ENCODE measurements at regions not wholly inside any gene's neighbourhood (a gene's known extent, or its start where the extent isn't known, plus 50 kb on each side); places are given as distances from the start of the nearest gene placed in this dataset.

DNA sequence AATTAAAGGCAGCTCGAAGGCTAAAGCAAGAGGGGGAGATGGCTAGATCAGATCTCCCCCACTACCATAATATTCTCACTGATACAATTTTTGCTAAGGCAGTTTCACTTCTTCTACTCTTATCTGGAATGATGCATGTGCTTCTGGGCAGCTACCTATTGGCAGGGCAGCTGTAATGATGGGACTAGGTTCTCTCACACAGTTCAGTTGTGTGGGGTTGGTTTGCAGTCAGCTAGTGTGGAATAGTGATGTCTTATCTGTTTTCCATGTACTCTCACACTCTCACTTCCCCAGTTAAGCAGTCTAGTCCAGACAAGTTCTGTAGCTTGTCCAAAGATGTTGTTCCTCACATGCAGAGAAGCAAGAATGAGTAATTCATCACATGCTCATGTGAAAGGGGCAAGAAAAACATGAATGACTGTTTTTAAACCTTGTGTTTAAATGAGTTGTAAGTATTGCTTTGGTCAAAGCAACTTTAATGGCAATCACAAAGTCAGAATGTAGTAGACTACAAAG lies 836.1 kb downstream of the CBLN2 start:
- no peak for DNase-seq

DNA sequence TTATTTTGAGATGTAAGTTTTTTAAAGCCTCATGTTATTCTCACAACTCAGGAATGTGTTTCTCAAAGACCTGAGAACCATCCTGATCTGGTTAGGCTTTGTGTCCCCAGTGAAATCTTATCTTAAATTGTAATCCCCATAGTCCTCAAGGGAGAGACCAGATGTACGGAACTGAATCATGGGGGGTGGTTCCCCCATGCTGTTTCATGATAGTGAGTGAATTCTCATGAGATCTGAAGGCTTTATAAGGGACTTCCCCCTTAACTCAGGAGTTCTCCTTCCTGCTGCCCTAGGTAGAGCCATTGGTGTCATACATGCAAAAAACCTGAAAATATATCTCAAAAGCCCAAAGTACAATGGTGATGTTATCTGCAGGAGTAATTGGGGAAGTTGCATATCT lies 836.7 kb downstream of the CBLN2 start:
- no peak for DNase-seq

DNA sequence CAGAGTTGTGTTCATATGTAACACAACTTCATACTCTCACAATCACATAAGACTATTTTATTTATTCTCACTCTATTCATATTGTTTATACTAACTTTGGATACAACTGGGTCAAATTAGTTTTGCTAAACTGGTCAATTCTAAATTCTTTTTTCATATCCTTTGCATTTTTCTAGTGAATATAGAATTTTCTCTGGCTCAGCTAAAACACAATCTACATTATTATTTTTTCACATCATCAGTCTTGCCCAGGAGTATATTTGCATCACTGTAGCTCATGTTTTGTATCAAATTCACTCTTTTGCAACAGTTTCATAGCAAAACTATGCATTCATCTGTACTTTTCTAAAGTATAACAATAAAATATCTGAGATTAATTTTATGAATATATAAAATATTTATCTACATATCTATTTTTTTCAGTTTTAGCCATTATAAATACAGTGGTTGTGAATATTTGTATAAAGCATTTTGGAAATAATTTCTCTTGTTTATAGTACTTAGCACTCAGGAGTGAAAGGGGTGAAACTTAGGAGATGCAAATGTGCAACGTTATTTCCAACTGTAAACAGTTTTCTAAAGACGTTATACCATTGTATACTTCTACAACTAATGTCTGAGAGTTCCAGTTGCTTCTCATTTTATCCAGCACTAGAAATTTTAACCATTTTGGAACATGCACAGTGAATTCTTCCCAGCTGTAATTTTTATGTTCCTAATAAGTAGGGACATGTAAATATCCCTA lies 854.6 kb downstream of the CBLN2 start:
- DNase-seq: no peak

DNA sequence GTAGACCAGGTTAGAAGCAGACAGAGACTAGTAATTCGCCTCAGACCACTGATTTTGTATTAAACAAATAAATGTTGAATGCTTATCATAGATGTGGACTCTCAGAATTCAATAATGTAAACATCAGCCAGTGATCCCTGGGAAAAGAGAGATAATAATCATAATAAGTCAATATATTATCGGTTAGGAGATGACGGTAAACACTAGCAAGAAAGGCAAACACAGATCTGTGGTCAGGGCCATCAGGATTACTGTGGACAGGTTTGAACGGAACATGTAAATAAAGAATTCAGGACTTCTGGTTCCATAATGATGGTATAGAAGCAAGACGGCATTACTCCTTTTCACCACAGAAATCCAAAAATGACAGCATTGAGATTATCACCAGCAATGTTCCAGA lies 861.6 kb downstream of the CBLN2 start:
- DNase-seq: no peak

DNA sequence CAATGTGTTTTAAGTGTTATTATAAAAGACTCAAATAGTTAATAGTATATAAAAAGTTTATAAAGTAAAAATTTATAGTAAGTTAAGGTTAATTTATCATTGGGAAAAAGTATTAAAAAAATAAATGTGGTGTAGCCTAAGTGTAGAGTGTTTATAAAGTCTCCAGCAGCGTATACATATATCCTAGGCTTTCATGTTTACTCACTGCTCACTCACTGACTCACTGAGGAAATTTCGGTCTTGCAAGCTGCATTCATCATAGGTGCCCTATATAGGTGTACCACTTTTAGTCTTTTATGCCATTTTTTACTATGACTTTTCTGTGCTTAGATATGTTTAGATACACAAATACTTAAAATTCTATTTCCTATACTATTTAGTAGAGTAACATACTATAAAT lies 866.0 kb downstream of the CBLN2 start:
- DNase-seq: no peak

DNA sequence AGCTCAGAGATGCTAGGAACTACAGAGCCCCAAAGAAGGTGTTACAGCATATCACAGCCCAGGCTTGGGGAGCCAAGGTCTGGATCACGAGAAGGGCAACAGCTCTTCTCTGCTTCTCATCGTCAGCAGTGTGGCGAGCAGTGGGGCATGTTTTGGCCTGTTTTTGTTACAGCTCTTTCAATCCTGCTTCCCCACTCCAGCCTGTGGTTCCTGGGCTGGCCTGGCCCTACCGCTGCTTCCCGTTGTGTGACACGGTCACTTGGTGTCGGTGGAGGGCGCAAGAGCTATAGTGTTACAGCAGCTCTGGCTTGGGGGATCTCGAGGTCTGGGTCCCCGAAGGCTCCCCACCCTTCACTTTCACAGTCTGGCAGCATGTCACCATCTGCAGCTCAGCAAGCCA lies 870.2 kb downstream of the CBLN2 start:
- peak; percentile 72 for DNase-seq

DNA sequence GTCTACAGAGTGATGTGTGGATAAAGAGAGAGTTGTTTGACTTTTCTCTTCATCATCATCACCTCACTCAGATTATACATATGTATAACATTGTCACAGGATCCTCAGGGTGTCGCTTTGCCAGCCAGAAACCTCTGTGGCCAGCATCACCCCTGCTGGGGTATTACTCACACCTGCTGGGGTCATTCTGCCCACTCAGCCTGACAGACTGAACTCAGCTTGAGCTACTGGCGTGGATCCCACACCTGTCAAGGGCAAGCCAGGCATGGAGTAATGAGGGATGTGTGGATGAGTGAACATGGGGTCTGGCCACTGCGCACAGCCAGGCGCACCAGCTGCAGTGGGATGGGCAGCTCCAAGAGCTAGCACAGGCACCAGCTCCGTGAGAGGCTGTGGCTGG lies 870.6 kb downstream of the CBLN2 start:
- DNase-seq: no peak

DNA sequence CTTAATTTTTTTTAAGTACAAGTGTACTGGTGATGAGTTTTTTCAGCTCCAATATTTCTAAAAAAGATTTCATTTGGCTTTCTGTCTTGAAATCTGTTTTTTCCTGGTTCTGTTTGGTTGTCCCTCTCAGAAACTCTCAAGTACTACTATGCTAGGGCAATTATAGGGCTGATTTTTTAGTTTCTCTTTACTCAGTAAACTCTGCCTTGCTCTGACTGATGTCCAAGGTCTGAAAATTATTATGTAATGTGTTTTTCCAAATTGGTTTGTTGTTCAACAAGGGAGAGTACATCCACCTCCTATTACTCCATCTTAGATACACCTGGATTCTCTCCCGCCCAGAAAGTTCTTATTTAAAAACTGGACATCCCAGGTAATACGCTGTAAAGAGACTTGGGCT lies 877.7 kb downstream of the CBLN2 start:
- no peak for DNase-seq

DNA sequence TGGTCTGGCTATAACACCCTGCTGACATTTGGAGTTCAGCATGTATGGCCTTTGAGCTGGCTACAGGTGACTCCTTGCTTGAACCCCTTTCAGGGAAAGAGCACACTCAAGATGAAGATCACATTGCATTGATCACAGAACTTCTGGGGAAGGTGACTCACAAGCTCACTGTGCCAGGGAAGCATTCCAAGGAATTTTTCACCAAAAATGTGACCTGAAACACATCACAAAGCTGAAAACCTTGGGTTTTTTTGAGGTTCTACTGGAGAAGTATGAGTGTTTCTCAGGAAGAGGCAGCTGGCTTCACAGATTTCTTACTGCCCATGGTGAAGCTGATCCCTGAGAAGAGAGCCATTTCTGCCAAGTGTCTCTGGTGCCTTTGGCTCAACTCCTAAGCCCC lies 879.0 kb downstream of the CBLN2 start:
- DNase-seq: no peak

DNA sequence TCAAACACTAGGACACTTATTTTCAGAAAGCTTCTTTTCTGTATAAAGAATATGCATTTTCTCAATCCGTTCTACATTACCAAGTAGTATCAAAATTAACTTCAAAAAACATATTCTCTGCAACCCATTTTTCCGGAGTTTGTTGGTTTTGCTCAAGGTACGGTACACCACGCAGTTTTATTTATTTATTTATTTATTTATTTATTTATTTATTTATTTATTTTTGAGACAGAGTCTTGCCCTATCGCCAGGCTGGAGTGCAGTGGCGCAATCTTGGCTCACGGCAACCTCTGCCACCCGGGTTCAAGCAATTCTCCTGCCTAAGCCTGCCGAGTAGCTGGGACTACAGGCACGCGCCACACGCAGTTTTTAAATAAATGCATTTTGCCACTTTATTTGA lies 900.3 kb downstream of the CBLN2 start:
- no peak for DNase-seq

DNA sequence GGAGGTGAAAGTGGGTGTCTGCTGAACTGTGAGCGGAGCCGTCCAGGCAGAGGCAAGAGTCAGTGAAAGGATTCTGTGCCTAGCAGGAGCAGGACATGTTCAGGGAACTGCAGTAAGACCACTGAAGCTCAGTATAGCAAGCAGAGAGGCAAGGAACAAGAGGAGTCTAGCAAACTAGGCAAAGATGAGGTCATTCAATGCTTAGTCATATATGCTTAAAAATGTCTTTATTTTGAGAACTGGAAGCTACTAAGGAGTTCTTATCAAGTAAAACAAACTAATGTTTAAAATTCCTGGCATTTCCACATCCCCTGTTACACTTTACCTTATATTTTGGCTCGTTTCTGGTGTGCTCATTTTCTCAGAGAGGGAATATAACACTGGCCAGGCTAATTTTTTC lies 913.4 kb downstream of the CBLN2 start:
- no peak for DNase-seq

DNA sequence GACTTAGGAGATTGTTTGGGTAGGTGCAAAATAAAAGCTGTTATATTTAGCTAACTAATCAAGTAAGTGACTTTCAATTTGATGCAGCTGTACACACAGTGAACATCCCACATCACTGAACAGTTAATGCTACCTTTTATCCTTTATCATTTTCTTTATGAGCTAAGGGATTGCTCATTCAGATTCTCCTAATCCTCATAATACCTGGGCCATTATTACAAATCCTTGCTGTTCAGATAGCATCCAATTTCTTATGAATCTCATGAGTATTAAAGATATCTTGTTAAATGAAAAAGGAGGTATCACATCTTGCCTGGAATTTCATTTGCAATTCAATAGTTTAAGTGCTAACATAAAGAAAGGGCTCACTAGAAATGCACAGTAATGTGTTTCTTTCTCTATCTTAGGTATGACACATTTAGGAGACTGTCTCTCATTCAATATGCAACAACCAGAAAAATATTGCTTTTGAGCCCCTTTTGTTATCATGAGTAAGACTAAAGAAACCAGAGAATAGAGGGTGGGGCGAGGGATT lies 918.5 kb downstream of the CBLN2 start:
- no peak for DNase-seq

DNA sequence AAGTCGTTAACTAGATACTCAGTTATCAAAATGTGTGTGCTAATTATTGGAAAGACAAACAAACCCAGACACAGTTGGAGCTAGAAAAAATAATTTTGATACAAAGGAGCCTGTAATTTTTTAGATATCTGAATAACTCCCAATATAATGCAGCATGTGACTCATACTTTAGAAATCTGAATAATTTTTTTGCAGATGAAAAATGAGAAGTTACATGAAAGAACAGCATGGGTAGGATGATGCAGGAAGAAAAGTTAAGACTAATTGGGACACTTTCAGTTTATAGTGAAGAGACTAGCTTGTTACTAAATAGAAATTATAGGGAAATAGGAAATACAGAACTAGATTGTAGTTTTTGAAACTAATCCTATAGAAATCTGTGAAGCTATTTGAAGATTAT lies 945.8 kb downstream of the CBLN2 start:
- DNase-seq: no peak

DNA sequence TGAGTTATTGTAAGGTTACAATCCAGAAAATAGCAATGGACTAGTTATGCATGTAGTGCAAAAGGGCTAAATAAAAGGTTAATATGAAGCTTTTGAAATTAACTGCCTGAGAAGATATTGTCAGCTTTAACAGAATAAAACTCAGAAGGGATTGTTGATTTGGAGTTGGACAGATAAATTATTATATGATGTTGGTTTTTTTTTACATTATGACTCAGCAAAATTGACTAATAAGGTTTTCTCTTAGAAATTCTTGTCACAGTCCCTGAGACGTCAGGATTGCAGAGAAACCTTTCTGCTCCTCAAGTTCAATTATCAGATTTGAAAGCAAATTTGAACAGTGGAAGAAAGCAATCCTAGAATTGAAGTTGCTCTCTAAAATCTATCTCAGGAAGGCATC lies 946.9 kb downstream of the CBLN2 start:
- DNase-seq: no peak

DNA sequence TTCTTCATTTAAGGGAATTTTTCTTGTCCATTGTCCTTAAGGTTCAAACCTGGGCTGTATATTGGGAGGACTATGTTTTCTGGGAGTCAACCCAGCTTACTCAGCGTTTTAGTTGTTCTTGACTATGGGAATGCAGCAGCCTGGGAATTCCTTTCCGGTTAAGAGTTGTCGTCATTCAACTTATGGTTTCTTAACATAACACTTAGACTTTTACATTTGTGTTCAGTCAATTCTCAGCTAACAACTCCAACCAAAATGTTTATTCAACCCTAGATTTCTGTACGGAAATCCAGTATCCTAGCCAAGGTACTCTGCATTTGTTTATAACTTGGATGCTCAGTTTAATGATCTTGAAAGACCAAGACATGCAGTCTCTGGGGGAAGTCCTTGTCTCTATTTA lies 960.9 kb downstream of the CBLN2 start:
- no peak for DNase-seq

DNA sequence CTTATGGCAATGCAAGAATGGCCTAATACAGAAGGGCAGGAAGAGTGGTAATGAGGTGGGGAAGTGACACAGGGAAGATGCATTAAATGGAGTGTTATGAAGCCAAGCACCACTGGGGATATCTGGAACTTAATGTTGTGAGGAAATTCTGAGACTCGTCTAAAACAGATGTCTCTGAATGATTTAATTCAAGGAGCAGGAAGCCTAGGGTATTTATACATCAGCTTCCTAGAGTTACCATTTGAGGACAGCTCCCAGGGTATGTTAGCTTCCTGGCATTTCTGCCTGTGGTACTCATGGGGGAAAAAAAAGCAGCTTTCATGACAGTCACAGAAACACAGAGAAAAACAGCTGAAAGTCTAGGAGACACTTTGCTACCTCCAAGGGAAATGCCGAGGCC lies 989.5 kb downstream of the CBLN2 start:
- no peak for DNase-seq

DNA sequence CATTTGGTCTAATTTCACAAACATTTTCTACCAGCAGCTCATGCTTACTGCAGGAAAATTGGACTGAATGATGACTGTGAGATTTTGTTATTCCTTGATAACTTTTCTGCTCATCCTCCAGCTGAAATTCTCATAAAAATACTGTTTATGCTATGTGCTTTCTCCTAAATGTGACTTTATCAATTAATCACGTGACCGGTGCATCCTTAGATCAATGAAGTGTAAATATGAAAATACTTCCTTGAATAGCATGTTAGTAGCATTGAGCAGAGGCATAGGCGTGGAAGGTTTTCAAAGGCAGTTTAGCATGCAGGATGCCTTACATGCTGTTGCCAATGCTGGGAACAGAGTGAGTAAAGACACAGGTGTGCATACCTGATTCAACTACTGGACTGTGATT lies 1002.5 kb downstream of the CBLN2 start:
- no peak for DNase-seq

DNA sequence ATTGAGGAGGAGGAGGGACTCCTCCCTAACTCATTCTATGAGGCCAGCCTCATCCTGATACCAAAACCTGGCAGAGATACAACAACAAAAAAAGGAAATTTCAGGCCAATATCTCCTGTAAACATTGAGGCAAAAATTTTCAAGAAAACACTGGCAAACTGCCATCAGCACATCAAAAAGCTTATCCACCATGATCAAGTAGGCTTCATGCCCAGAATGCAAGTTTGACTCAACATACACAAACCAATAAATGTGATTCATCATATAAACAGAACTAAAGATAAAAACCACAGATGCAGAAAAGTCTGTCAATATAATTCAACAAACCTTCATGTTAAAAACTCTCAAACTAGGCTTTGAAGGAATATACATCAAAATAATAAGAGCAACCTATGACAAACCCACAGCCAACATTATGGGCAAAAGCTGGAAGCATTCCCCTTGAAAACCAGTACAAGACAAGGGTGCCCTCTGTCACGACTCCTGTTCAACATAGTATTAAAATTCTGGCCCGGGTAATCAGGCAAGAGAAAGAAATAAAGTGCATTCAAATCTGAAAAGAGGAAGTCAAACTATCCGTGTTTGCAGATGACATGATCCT lies 1014.3 kb downstream of the CBLN2 start:
- DNase-seq: no peak

DNA sequence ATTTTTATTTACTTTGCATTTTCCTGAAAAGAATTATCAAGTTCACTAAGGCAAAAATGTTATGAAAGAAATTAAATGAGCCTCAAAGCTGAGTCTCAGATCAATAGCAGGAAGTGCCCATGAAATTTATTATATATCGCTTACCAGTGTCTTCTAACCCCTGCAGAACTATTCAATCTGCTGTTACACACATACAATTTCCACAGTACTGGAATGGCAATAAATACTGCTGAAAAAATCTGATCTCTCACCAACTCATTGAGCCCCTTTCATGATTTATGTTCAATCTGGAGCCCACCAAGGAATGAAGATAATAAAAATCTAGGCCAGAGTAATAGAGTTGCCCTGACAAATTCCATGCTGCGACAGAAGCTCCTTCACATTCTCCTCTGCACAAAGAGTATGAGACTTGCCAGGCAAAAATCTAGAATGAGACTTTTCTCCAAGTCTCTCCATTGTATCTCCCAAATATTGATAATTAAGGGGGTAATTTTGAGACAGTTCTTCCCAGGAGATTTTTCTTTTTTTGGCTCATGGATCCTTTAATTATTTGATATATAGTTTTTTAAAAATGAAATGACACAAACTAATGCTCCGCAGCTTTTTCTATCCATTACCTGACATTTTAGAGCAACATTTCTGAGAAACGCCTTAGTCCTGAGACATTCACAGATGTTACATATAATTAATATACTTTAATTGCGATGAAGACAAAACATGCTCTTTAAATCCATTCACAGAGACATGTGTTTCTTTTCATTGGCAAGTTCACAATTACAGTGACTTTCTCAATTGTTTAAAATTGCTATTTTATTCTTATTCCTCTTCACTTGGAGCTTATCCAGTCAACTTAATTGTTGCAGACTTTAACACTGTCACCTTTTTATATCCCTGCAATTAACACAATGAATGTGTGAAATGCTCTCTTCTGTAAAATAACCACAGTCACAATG lies 1020.4 kb downstream of the CBLN2 start:
- no peak for DNase-seq

DNA sequence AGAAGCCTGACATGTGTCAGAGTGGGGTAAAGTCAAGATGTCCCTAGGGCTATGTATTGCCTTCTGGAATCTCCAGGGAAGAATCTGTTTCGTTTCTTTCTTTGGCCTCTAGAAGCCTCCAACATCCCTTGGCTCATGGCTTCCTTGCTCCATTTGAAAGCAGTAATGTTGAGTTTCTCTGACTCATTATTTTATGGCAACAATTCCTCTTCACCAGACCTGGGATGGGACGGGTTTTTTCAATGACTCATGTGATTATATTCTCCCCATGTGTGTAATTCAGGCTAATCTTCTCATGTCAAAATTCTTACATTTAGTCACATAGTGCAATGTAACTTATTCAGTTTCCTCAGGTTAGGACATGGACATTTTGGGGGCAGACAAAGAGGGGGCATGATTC lies 1038.6 kb downstream of the CBLN2 start:
- DNase-seq: no peak

DNA sequence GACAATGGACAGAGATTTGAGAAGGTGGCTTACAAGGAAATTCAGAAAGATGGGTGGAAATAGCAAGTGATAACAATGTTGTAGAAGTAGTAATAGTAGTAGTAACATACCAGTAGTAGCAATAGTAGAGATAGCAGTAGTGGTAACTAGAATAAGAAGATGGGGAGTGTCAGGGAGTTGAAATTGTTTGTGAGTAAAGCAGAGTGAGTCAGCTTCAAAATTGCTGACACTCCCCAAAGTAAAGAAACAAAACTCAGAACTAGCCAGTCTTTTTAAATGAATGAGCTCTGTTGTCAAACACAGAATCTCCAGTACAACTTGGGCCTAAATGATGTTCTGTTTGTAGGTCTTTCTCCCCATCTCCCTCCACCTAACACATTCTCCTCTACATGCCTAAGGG lies 1040.9 kb downstream of the CBLN2 start:
- DNase-seq: no peak

DNA sequence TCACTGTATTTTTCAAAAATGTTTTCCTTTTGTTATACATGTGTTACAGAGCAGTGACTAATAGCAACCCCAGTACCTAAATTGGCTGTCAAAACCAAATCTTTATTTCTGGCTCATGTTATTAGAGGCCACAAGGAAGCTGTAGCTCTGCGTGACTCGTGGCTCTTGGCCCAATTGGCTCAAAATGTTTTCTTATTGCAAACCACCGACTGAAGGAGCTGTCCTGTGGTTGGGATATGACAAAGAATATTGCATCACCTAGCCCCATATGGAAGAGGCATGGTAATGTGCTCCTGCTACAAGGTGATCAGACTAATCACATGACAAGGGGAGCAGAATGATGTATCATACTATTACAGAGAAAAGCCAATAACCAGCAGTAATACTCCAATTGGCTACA lies 1058.5 kb downstream of the CBLN2 start:
- DNase-seq: no peak

DNA sequence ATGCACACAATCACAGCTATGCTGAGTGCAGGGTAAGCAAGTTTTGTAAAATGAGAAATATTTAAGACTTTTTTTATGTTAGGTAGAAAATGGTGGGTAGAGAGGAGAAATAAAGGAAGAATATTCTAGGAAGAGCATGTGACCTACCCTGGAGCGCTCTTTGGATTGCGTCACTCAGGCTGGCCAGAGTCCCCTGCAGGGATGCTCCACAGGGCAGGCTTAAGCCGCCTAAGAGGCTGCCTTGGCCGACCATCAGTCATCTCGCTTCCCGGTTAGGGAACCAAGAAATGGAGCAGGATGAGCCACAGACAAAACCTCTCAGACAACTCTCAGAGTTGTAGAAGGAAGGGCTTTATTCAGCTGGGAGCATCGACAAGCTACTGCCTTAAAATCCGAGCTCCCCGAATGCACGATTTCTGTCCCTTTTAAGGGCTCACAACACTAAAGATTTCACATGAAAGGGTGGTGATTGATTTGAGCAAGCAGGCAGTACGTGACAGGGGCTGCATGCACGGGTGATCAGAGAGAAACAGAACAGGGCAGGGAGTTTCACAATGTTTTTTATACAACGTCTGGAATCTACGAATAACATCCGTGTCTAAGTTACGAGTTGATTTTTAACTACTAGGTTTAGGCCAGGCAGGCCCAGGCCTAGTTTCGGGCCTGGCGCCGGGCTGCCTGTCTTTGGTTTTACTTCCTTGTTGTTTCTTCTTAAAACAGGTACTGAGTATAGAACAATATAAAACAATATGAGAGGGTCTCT lies 1072.0 kb downstream of the CBLN2 start:
- no peak for DNase-seq

Data from NCI-H510A (cell line).